GM12892 (cell line): ENCODE measurements at regions not wholly inside any gene's neighbourhood (a gene's known extent, or its start where the extent isn't known, plus 50 kb on each side); places are given as distances from the start of the nearest gene placed in this dataset.

Experiments
- POLR2A ChIP-seq: IDR thresholded peaks from 2 replicates; pipeline ENCODE4 v1.6.1; 2011; ENCODE audit warnings: low read depth, low read length, control low read depth
- POLR2AphosphoS5 ChIP-seq: IDR thresholded peaks from 2 replicates; pipeline ENCODE4 v1.6.1; 2011; ENCODE audit warnings: low read depth, low read length, control low read depth
- TAF1 ChIP-seq: IDR thresholded peaks from 2 replicates; pipeline ENCODE4 v1.6.1; 2011; ENCODE audit warnings: low read depth, mild to moderate bottlenecking, control low read depth, low read length, borderline replicate concordance

- TF ChIP-seq POLR2A, result no peak
- TF ChIP-seq POLR2AphosphoS5, result no peak
- TF ChIP-seq TAF1, result no peak
Measured at GRCh38 chr17:77392376-77393273, 251.9 kb downstream of the SEC14L1 start.
